ENCODE measurements at regions not wholly inside any gene's neighbourhood (a gene's known extent, or its start where the extent isn't known, plus 50 kb on each side); places are given as distances from the start of the nearest gene placed in this dataset.

GRCh38 chr13:99883805-99884204, 87.8 kb downstream of the ZIC5 start:
- H3K36me3 Mint-ChIP-seq: no peaks in the 10 kb centered on the region
- TF ChIP-seq ATF1 (CRISPR knock-in tag; IDR thresholded peaks at IDR 0.05) (no peak), HMGA2 (CRISPR knock-in tag; IDR thresholded peaks at IDR 0.05) (no peak), MXD4 (CRISPR knock-in tag; IDR thresholded peaks at IDR 0.05; ENCODE audit: borderline replicate concordance) (no peak), ETV6 (CRISPR knock-in tag; IDR thresholded peaks at IDR 0.05) (no peak), NR2C2 (CRISPR knock-in tag; IDR thresholded peaks at IDR 0.05) (no peak), ZNF532 (CRISPR knock-in tag; IDR thresholded peaks at IDR 0.05; ENCODE audit: borderline replicate concordance) (no peak), ZNF416 (CRISPR knock-in tag; IDR thresholded peaks at IDR 0.05) (no peak), NR1H2 (CRISPR knock-in tag; IDR thresholded peaks at IDR 0.05) (no peak), ZNF232 (CRISPR knock-in tag; IDR thresholded peaks at IDR 0.05) (no peak), NFYB (CRISPR knock-in tag; conservative IDR thresholded peaks at IDR 0.05; ENCODE audit: low read depth) (no peak), ARID4B (CRISPR knock-in tag; IDR thresholded peaks at IDR 0.05; ENCODE audit: borderline replicate concordance) (no peak)
- peaks cover 2% of the 10 kb centered on the region; the same call in 1 of the 2 replicates for H3K27me3 Mint-ChIP-seq (ENCODE audit: low read depth)
- ChIA-PET POLR2A (interaction anchor here (0.6 to 0.9 kb wide), 3 partner anchors 26 to 149 kb away, joined by 3 to 6 read pairs (median 3); no protein-coding TSS in a partner anchor), CTCF (interaction anchor here (1.4 to 1.9 kb wide), 2 partner anchors 117 to 228 kb away, joined by 5 to 6 read pairs; no protein-coding TSS in a partner anchor)
- DNase-seq (ENCODE audit: low spot score) (no peak), ATAC-seq (no peak)
- H3K9me3 Mint-ChIP-seq: 0 out of 2 replicates have a peak, but pooled peaks cover 4% of the 10 kb centered on the region
- H3K4me3 Mint-ChIP-seq: no peak overlapping the region
- peaks cover 20% of the 10 kb centered on the region for H3K4me1 Mint-ChIP-seq
- no peak overlapping the region for H3K27ac Mint-ChIP-seq

- ATAC-seq (no peak), DNase-seq (ENCODE audit: low spot score) (no peak)
- Mint-ChIP-seq H3K4me3 (no peak overlapping the region), H3K9me3 (no peaks in the 10 kb centered on the region), H3K27me3 (ENCODE audit: low read depth) (no peaks in the 10 kb centered on the region), H3K27ac (no peak overlapping the region), H3K4me1 (peaks cover 17% of the 10 kb centered on the region), H3K36me3 (no peaks in the 10 kb centered on the region)
- ChIA-PET POLR2A (interaction anchor here (1.0 kb wide), 1 partner anchor 73 kb away, joined by 3 read pairs; no protein-coding TSS in a partner anchor), CTCF (interaction anchor here (1.0 to 1.1 kb wide), 2 partner anchors 113 to 222 kb away, joined by 3 read pairs; no protein-coding TSS in a partner anchor)
- TF ChIP-seq, protein P1, sequence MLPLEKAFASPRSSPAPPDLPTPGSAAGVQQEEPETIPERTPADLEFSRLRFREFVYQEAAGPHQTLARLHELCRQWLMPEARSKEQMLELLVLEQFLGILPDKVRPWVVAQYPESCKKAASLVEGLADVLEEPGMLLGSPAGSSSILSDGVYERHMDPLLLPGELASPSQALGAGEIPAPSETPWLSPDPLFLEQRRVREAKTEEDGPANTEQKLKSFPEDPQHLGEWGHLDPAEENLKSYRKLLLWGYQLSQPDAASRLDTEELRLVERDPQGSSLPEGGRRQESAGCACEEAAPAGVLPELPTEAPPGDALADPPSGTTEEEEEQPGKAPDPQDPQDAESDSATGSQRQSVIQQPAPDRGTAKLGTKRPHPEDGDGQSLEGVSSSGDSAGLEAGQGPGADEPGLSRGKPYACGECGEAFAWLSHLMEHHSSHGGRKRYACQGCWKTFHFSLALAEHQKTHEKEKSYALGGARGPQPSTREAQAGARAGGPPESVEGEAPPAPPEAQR (CRISPR knock-in tag; IDR thresholded peaks at IDR 0.05): no peak
- TF ChIP-seq CREB1 (CRISPR knock-in tag; IDR thresholded peaks at IDR 0.05) (no peak), TCF7 (CRISPR knock-in tag; IDR thresholded peaks at IDR 0.05; ENCODE audit: low read depth) (no peak), SOX15 (CRISPR knock-in tag; IDR thresholded peaks at IDR 0.05) (no peak), FOXJ3 (CRISPR knock-in tag; IDR thresholded peaks at IDR 0.05; ENCODE audit: borderline replicate concordance) (no peak), ZNF416 (CRISPR knock-in tag; IDR thresholded peaks at IDR 0.05) (no peak), OVOL2 (CRISPR knock-in tag; IDR thresholded peaks at IDR 0.05; ENCODE audit: borderline replicate concordance) (no peak), IRF2 (CRISPR knock-in tag; IDR thresholded peaks at IDR 0.05; ENCODE audit: borderline replicate concordance, low read depth) (no peak), SMAD3 (CRISPR knock-in tag; IDR thresholded peaks at IDR 0.05; ENCODE audit: borderline replicate concordance) (no peak), RORB (CRISPR knock-in tag; IDR thresholded peaks at IDR 0.05) (no peak)
- TF ChIP-seq, protein P2, sequence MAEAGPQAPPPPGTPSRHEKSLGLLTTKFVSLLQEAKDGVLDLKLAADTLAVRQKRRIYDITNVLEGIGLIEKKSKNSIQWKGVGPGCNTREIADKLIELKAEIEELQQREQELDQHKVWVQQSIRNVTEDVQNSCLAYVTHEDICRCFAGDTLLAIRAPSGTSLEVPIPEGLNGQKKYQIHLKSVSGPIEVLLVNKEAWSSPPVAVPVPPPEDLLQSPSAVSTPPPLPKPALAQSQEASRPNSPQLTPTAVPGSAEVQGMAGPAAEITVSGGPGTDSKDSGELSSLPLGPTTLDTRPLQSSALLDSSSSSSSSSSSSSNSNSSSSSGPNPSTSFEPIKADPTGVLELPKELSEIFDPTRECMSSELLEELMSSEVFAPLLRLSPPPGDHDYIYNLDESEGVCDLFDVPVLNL (CRISPR knock-in tag; IDR thresholded peaks at IDR 0.05; ENCODE audit: borderline replicate concordance, low read depth): no peak
- TF ChIP-seq, protein P3, sequence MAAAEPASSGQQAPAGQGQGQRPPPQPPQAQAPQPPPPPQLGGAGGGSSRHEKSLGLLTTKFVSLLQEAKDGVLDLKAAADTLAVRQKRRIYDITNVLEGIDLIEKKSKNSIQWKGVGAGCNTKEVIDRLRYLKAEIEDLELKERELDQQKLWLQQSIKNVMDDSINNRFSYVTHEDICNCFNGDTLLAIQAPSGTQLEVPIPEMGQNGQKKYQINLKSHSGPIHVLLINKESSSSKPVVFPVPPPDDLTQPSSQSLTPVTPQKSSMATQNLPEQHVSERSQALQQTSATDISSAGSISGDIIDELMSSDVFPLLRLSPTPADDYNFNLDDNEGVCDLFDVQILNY (CRISPR knock-in tag; IDR thresholded peaks at IDR 0.05): no peak
These were observed 92.5 kb downstream of the ZIC5 start for GRCh38 chr13:99878921-99879610.
